SH-SY5Y (cell line): ENCODE measurements at regions not wholly inside any gene's neighbourhood (a gene's known extent, or its start where the extent isn't known, plus 50 kb on each side); places are given as distances from the start of the nearest gene placed in this dataset.

Experiments
- GATA2 ChIP-seq: IDR thresholded peaks from 2 replicates; pipeline ENCODE4 v1.6.1; 2011; ENCODE audit warnings: mild to moderate bottlenecking, low read depth, low read length
- GATA3 ChIP-seq: IDR thresholded peaks from 2 replicates; pipeline ENCODE4 v1.6.1; 2011; ENCODE audit warnings: low read depth, mild to moderate bottlenecking, low read length, moderate library complexity

DNA sequence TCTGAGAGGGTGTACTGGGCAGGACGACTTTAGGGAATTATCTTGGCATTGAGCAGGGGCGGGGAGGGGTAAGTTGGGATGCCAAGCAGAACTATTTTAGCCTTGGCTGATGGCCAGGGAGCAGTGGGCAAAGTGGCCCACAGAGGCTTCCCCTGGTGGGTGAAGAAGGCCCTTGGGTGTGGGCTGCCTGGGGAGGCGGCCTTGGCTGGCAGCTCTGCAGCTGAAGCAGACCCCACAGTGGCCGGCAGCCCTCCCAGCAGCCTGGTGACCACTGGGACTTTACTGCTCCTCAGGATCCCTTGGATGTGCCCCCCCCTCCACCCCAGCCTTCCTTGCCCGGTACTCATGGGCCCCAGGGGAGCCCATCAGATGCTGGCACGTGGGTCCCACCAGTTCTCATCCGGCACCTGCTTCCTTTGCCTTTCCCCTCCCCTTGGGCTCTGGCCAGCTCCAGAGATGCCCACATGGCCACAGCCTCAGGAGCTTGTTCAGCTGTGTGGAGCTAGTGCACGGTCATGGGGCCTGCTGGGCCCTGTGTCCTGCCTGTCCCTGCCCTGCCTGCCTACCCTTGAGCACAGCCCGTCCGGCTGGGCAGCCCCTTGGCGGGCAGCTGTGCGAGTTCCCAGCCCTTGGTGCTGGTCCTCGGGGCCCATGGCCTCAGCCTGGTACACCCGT is 122.1 kb upstream of the HS6ST1 start:
- no peak for TF ChIP-seq GATA3
- no peak for TF ChIP-seq GATA2

DNA sequence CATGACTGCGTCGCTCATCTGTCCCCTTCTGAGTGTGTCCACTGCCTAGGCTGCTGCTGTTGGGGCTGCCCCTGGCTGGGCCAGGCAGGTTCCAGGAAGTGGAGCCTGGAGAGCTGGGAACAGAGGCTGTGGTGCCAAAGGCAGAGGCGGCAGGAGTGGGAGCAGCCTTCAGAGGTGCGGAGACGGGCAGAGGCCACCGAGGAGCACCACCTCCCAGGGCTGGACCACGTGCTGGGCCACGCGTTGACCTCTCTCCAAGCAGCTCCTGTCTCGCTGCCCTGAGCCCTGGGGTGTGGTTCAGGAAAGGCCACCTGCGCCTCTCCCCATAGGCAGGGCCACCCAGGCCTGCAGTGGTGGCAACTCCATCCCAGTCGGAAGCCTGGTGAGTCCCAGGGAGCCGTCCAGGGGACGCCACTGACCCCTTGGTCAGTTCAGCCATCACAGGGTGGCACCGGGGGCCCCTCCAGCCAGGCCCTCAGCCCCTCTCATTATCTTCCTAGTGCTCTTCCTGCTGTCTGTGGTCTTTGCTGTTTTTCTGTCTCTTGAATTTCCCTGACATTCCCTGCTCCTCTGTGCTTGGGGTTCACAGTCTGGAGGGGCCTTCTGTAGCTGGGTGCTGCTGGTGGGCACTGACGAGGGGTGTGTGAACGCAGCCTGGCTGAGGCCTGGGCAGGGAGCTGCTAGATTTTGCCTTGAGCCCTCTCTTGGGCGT is 122.8 kb upstream of the HS6ST1 start:
- TF ChIP-seq GATA3 (no peak), GATA2 (no peak)

- TF ChIP-seq GATA2 (no peak), GATA3 (no peak)
Observed at GRCh38 chr2:128442053-128442751, 123.5 kb upstream of the HS6ST1 start.

GRCh38 chr2:128442891-128443302 is 124.2 kb upstream of the HS6ST1 start:
- TF ChIP-seq GATA3, result no peak
- TF ChIP-seq GATA2, result no peak

DNA sequence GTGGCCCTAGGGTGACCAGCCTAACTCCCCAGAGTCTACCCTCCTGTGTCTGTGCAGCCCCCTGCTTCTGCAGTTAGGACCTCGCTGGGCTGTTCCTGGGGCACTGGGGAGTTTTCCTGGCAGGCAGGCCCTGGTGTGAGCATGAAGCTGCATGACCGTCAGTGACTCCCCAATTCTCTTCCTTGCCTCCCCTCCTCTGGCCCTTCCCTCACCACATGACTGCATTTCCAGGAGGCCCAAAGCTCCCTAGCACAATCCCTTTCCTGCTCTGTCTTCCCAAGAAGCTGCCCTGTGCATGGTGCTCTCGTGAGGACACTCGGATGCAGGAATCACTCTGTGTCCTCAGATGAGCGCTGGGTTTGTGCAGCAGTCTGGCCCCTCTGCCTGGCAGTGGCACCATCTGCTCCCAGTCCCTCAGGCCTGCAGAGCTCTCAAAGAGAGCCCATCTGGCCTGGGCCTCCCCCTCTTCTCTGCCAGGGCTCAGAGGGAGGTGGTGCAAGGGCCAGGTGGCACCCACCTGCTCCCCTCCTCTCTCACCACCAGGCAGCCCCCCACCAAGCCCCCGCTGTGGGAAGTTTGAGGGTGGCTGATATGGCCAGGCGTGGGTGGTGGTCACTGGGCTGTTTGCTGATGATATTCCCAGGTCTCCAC is 125.6 kb upstream of the HS6ST1 start:
- no peak for TF ChIP-seq GATA2
- no peak for TF ChIP-seq GATA3

- TF ChIP-seq GATA2 (no peak), GATA3 (no peak)
Observed at GRCh38 chr2:128444816-128445522, 126.3 kb upstream of the HS6ST1 start.

DNA sequence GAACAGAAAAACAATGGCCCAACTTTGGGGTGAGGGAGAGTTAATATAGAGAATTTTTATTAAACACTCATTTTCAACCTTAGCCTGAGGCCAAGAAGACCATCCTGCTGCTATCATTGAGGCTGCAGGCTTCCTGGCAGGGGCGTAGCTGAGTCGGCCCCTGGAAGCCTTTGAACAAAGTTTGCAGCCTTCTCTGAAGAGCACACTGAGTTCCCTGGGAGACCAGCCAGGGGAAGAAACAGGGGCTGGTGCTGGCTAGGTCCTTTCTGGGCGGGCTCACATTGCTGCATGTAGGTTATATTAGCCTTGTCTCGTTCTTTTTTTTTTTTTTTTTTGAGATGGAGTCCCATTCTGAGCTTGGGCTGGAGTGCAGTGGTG is 126.8 kb upstream of the HS6ST1 start:
- TF ChIP-seq GATA3 (no peak), GATA2 (no peak)

- TF ChIP-seq GATA2, result no peak
- TF ChIP-seq GATA3, result no peak
Observed at GRCh38 chr2:128446049-128446873, 127.6 kb upstream of the HS6ST1 start.

DNA sequence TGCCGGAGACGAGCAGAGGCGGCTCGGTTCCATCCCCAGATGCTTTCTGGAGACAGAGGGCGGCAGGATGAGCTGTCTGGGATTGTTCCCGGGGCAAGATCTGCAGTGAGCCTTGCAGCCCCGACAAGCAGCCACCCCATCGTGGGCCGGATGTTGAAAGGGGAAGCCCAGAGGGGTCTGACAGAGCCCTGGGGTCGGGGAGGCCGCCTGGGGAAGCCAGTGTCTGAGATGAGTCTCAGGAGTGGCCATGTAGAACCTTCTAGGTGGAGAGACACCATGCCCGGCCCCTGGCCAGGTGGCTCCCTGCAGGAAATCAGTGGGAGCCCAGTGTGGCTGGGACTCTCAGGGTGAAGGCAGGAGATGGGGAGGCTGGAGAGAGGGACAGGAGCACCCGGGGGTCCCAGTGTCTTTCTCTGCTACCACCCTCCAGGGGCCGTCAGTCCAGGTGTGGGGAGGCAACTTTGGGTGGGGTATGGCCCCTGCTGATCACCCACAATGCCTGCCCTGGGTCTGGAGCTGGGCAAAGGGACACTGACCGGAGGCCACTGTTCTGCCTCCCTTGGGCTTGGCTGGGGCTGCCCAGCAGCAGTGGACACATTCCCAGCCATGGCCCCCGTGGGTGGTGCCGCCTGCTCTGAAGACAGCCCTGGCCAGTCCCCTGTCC is 128.3 kb upstream of the HS6ST1 start:
- TF ChIP-seq GATA3, result no peak
- no peak for TF ChIP-seq GATA2

GRCh38 chr2:128447538-128447995 is 128.9 kb upstream of the HS6ST1 start:
- TF ChIP-seq GATA2, result no peak
- TF ChIP-seq GATA3, result no peak

- TF ChIP-seq GATA3 (no peak), GATA2 (no peak)
Observed at GRCh38 chr2:128448331-128449225, 129.9 kb upstream of the HS6ST1 start.
